HG03469 (cell line): ENCODE measurements at regions not wholly inside any gene's neighbourhood (a gene's known extent, or its start where the extent isn't known, plus 50 kb on each side); places are given as distances from the start of the nearest gene placed in this dataset.

Source experiments
- ATAC-seq: cut with Tn5 transposase; IDR thresholded peaks from one replicate; pipeline ENCODE4 v1.9.1; 2021; ENCODE audit warnings: mild to moderate bottlenecking, moderate library complexity, moderate number of reproducible peaks; ENCODE audit not compliant: unreplicated experiment

- ATAC-seq: no peak
Measured at GRCh38 chr20:57043669-57044268, 222.7 kb downstream of the BMP7 start.

- no peak for ATAC-seq
Measured at GRCh38 chr20:57047281-57048026, 219.0 kb downstream of the BMP7 start.

DNA sequence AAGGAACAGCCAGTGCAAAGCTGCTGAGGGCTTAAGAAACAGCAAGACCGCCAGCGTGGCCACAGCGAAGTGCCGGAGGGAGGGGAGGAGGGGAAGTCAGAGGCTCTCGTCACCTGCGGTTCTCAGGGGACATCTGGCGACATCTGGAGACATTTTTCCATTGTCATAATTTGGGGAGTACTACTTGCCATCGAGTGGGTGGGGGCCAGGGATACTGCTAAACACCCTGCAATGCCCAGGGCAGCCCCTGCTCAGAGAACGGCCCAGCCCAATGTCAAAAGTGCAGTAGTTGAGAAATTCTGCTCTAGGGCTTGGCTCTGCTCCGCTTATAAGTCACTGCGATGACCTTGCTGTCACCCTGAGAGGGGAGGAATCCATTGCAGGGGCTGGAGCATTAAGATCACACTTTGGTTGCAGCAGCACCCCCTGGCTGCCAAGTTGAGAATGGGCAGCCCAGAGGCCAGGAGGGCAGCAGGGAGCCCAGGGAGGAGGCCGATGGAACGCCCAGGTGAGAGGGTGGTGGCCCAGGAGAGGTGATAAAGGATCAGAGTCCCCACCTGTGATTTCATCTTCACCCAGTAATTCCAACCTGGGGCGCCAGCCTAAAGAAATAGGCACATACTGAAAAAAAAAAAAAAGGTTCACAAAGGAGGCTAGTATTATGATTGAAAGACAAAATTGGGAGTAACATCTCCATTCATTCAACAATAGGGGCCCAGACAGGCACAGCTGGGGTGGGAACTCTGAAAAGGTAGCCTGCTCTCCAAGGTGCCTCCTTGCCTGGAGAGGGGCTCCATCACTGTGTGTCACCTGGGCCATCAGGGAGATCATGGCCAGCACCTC lies 218.2 kb downstream of the BMP7 start:
- ATAC-seq: no peak

DNA sequence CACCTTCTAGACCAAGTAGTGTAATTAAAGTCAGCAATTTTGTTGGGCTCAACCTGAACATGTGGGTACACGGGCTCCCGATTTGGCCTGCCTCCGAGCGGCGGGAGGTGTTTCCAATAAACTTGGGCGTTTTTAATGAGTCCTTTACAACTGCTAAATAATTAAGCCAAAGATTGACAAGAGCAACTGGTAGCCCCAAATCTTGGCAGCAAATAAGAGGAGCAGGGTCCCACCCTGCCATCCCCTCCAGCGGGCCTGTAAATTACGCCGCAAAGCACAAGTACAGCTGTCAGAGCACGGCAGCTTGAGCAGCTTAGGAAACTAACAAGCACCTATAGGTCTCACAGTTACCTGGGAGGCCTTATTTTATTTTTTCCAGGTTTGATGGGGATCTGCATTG lies 217.1 kb downstream of the BMP7 start:
- no peak for ATAC-seq

DNA sequence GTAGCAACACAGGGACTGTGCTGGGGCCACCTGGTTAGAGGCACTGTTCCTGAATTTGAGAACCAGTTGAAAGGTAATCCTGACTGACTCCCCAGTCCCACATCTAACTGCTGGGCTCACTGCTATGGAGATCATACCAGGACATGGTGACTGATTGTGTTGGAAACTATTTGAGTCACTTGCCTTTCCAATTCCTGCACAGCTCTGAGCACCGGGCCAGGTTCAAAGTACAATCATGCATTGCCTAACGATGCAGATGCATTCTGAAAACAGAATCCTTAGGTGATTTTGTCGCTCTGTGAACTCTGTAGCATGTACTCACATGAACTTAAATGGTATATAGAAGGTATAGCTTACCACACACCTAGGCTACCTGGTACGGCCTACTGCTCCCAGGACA lies 215.3 kb downstream of the BMP7 start:
- ATAC-seq: no peak

DNA sequence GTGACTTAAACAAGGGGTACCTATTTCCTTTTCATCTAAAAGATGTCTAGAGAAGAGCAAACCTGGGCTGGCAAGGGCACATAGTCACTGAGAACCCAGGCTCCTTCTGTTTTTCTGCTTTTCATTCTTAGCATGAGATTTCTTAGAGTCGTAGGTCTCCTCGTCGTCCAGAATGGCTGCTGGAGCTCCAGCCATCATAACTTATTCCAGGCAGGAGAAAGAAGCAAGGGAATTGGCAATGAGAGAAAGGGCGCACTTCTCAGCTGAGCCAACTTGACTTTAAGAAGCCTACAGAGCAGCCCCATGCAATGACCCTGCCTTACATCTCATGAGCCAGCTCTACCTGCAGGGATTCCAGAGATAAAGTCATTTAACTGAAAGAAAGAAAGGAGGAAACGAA lies 213.4 kb downstream of the BMP7 start:
- no peak for ATAC-seq

DNA sequence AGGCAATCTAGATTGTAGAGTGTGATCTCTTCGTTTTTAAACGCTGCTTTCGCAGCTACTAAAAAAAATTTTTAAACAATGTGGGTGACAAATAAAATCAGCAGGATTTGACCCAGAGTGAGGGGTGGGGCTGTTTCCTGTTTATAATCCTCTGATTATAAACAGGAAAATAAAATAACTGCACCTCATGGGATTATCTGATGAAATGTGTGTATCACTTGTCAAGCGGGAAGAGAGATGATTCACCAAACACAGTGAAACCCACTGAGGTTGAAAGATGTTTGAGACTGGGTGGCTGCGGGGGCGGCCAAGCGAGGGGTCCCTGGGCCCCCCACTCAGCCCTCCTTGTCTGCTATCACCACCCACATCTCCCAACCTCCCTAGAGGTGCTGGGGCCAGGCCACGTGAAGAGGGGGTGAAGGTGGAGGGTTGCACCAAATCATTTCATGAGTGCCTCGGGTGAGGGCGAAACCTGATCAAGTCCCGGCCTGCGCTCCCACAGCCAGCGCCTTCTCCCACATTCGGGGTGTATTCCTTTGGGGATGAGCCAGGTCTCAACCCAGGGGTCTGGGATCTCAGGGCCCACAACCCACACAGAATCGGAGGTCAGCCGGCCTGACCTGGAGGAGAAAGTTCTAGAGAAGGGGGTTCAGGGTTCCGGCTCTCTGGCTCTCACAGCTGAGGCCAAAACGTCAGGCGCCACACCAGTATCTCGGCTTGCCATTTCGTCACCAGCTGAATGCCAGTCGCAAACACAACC lies 212.5 kb downstream of the BMP7 start:
- no peak for ATAC-seq

DNA sequence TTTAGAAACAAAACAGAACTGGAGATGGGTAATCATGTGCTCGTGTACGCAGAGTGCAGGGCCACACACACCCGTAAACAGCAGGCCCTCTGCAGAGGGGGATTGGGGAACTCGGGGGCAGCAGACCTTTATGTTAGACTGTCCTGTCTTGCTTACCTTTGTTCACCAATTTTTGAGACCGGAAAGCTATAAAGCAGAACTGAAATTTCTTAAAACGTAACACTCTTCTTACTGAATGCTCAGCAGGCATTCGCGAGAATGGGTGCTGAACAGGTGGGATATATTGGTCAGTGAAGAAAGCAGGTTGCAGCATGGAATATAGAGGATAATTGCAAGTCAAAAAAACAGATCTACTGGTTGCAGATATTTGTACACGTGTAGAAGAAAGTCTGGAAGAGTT lies 211.1 kb downstream of the BMP7 start:
- ATAC-seq: no peak

DNA sequence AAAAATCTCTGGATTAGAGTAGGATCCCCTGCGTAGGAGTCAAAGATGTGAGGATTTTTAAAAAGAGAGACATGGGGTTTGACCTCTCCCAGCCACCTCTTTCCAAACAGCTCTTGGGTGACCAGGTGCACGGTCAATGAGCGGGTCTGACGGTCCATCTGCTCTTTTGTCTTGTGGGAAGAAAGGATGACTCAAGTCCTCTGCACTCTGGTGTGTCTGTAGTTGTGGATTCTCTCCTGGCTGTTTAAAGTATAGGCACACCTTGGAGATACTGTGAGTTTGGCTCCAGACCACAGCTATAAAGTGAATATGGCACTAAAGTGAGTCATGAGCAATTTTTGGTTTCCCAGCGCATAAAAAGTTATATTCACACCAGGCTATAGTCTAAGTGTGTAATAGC lies 209.8 kb downstream of the BMP7 start:
- ATAC-seq: no peak

GRCh38 chr20:57059055-57059596 lies 207.3 kb downstream of the BMP7 start:
- ATAC-seq: no peak

GRCh38 chr20:57060407-57061050 lies 205.9 kb downstream of the BMP7 start:
- ATAC-seq: no peak

GRCh38 chr20:57061051-57061900 lies 205.2 kb downstream of the BMP7 start:
- ATAC-seq: no peak

DNA sequence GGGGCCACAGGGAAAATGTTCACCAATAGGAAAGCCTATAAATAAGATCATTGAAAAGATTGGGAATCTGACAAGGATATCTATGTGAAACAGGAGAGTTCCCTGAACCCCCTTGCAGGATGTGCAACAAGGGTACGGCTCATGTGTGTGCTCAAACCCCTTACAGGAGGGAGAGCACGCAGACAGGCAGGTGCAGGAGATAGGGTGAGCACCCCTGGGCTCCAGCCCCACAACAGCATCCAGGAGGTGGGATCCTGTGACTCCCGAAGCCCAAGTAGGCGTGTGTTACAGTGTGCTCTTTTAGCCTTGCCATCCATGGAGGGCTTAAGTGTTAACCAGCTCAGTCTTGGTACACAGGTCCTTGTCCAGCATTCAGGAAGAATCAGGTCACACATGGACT lies 204.2 kb downstream of the BMP7 start:
- ATAC-seq: no peak

DNA sequence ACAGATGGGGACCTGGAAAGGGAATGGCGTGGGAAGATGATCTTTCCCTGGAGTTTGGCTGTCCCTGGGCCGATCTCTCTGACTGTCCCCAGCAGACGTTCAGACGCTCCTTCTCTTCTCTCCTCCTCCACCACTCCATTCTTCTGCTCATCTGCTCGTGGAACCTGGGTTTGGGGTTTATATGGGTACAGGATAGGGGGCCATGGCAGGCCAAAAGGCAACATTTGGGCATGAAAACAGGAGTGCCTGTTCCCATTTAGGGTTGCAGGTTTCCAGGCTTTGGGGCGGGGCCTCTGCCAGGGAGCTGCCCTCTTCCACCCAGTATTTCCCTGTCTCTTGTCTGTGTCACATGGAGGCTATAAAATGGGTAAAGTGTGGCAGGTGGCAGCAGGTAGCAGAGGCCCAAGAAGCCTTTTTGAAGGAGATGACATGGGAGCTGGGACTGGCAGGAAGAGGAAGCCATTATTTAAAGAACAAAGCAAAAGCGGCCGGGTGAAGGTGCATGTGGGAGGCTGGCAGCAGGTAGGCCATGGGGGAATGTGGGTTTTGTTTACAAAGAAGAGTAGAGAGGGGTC lies 203.7 kb downstream of the BMP7 start:
- ATAC-seq: no peak

DNA sequence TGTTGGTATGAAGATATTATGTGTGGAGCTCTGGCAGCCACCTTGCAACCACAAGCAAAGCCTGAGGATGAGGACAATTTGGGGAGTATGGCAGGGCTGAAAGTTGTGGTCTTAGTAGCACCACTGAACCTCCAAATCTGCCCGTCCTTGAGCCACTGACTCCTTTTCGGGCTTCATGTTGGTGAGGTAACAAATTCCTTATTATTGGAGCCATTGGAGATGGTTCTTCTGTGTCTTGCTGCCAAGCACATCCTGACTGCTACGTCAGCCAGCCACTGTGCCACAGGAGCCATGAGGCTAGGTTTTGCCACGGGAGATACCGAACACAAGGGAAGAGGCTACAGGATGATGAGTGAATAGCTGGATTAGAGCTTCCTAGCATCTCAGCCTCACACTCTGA lies 201.6 kb downstream of the BMP7 start:
- ATAC-seq: no peak

- no peak for ATAC-seq
Measured at GRCh38 chr20:57065646-57066045, 200.8 kb downstream of the BMP7 start.

DNA sequence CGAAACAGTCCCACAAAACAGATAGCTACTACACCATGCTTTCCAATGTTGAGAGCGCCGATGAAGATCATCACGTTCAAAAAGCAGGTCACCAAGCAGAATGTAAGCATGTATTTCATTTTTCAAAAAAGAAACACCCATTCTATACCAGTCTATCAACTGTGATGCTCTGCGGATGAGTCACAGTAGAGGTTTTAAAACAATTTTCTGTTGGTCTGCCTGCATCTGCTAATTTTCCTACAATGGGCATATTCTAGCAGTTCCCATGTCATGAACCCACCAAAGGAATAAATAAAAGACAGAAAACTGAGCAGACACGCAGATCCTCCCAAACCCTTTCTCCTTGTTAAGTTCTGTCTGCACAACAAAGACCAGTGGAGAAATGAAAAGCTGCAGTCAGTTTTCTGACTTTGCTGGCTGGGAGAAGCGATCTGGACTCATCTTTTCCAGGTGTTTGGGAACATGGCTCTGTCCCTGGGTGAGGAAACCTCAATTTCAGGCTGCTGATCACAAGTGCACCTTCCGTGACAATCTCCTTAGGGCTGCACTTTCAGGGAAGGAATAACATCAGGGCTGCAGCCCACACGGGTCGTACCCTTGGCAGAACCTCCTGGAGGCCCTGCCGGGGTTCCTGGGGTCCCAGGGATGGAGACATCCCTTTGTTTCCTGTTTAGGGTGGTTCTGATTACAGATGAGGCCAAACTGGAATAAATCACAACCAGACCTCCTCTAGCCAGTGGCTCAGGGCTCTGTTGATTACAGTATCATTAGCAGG lies 200.1 kb downstream of the BMP7 start:
- no peak for ATAC-seq

- ATAC-seq: no peak
Measured at GRCh38 chr20:57069442-57069841, 197.0 kb downstream of the BMP7 start.
